Uterus (tissue), 2 donors: ENCODE measurements at regions not wholly inside any gene's neighbourhood (a gene's known extent, or its start where the extent isn't known, plus 50 kb on each side); places are given as distances from the start of the nearest gene placed in this dataset.

Experiments used
- CTCF ChIP-seq, 4 experiments: fragments of 200-600 bp in 2 of 4; fragments of 450-650 bp in 2 of 4; sonication (generic) in 2 of 4; IDR thresholded peaks; one replicate each; pipeline ENCODE4 v1.5.1; 2016 to 2019; ENCODE audit warnings: antibody characterized with exemption in 4 of 4, mild to moderate bottlenecking in 2 of 4, moderate library complexity in 1 of 4
- POLR2A ChIP-seq, 2 donors: fragments of 450-650 bp; IDR thresholded peaks; one replicate each; pipeline ENCODE4 v1.6.1; 2016; ENCODE audit warnings: antibody characterized with exemption in 2 of 2, mild to moderate bottlenecking in 1 of 2, moderate library complexity in 1 of 2

DNA sequence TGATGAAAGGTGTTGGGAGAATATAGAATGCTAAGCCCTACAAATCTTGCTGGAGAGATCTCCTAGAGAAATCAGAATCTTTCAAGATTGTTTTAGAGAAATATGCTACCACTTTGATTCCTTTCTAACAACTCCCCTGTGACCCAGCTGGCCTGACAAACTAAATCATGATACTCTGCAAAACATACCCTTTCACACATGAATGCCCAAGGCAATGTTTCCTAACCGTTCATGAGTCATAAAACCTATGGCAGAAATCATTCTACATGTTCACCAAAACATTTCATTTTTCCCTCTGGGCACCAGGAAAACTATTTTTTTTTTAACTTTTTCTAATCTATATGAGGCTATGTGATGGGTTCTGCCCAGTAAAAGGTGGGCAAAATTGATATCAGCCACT, 77.8 kb upstream of the SETBP1 start:
- no peak for TF ChIP-seq CTCF (IDR thresholded peaks at IDR 0.05)
- no peak for TF ChIP-seq POLR2A (IDR thresholded peaks at IDR 0.05)
